HG03103 (cell line): ENCODE measurements at regions not wholly inside any gene's neighbourhood (a gene's known extent, or its start where the extent isn't known, plus 50 kb on each side); places are given as distances from the start of the nearest gene placed in this dataset.
"Not testable (repeated sequence)": the region's sequence is repeated elsewhere in the genome, so short reads cannot be mapped to it uniquely, and the experiment has no call there.

Experiments
- ATAC-seq: cut with Tn5 transposase; IDR thresholded peaks from one replicate; pipeline ENCODE4 v1.9.1; 2021; ENCODE audit warnings: low read depth; ENCODE audit not compliant: unreplicated experiment

GRCh38 chrX:46367491-46367890, 177.7 kb downstream of the ZNF674 start:
- ATAC-seq, result no peak

GRCh38 chrX:46366381-46367207, 178.6 kb downstream of the ZNF674 start:
- no peak for ATAC-seq

- ATAC-seq, result no peak
These were observed 190.7 kb downstream of the ZNF674 start for GRCh38 chrX:46354481-46354880.

- ATAC-seq, result no peak
These were observed 203.4 kb downstream of the ZNF674 start for GRCh38 chrX:46341767-46342322.

GRCh38 chrX:46340696-46341095, 204.5 kb downstream of the ZNF674 start:
- ATAC-seq, result no peak

DNA sequence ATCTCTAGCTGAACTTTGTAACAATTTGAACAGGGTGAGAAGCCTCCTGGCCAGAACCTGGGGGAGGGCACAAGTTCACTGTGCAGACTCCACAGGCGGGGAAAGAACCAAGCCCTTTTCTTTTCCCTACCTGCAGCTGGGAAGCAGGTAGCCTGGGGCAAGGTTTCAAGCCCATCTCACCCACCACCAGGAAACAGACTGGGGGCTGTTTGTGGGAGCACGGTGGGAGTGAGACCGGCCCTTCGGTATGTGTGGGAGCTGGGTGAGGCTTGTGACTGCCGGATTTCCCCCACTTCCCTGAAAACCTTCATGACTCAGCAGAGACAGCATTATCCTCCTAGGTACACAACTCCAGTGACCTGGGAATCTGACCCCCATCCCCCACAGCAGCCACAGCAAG, 211.7 kb downstream of the ZNF674 start:
- ATAC-seq, result no peak

- no peak for ATAC-seq
These were observed 214.2 kb downstream of the ZNF674 start for GRCh38 chrX:46330981-46331380.

DNA sequence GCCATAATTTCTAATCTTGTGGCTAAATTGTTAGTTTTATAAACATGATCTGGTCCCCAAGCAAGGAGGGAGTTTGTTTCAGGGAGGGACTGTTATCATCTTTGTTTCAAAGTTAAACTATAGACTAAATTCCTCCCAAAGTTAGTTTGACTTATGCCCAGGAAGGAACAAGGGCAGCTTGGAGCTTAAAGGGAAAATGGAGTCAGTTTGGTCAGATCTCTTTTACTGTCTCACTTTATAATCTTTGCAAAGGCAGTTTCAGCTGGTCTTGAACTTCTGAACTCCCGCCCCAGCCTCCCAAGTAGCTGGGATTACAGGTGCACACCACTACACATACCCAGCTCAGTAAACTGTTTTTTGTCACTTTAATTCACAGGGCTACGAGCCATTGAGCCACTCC, 214.7 kb downstream of the ZNF674 start:
- no peak for ATAC-seq

DNA sequence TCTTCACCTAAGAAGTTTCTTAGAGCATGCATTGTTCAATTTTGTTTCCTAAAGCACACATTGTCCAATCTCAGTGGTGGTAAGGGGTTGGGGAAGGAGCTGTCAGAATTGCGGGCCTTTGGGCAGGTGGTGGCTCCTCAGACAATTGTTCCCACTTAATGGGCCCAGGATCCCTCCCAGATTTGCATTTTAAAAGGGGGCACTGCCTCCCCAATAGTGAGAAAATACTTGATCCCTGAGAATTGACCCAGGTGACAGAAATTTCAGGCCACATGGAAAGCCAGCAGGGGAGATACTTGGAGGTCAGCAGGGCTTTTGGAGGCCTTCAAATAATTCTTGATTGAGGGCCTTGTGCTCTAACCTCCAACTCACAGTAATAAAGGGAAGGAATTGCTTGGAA, 217.1 kb downstream of the ZNF674 start:
- ATAC-seq, result no peak

GRCh38 chrX:46327566-46328115, 217.6 kb downstream of the ZNF674 start:
- no peak for ATAC-seq

GRCh38 chrX:46326161-46326560, 219.1 kb downstream of the ZNF674 start:
- no peak for ATAC-seq

DNA sequence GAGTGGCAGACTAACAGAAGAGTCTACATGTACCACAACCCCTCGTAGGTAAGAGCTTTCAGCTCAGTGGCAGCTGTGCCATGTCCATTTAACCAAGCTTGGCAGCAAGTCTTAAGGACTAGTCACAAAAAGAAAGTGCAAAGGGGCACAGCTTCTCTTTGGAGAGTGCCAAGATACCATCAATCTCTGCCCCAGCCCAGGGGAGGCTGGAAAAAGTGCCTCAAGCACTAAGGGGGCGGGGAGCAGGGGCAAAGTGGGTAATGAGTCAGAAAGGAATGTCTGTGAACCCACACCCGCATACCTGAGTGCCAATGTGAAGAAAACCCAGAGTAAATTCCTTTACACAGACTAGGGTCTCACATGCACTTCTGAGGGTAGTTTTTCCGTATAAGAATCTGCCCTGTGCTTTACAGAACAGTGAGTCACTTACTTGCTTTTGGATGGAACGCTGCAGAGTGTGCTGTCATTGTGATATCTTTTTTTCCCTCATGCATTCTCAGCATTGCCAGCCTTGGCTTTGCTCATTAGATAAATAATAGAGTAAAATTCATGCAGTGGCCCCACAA, 219.8 kb downstream of the ZNF674 start:
- ATAC-seq, result no peak

- ATAC-seq, result no peak
These were observed 221.1 kb downstream of the ZNF674 start for GRCh38 chrX:46324166-46324565.

DNA sequence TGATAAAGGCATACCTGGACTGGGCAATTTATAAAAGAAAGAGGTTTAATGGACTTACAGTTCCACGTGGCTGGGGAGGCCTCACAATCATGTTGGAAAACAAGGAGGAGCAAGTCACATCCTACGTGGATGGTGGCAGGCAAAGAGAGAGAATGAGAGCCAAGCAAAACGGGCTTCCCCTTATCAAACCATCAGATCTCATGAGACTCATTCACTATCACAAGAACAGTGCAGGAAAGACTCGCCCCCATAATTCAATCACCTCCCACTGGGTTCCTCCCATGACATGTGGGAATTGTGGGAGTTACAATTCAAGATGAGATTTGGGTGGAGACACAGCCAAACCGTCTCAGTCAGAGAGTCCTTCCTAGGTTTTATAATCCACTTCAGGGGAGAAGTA, 222.3 kb downstream of the ZNF674 start:
- ATAC-seq, result not testable (repeated sequence)

- no peak for ATAC-seq
These were observed 223.5 kb downstream of the ZNF674 start for GRCh38 chrX:46321676-46322075.

DNA sequence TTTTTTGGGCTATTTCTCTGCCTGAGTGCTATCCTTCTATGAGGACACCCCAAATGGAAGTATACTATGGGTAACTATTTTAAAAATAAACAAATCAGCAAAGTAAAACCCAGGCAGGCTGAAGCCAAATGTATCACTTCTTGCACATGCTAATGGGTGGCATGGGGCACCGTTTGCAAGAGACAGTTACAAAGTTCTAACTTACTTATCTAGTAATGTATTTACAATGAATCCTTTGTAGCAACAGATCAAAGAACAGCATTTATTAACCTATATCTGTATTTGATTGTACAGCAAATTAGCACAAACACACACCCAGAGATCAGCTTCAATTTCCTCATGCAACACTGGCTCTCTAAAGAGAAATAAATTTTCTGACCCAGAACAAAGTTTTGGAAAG, 225.5 kb downstream of the ZNF674 start:
- no peak for ATAC-seq

DNA sequence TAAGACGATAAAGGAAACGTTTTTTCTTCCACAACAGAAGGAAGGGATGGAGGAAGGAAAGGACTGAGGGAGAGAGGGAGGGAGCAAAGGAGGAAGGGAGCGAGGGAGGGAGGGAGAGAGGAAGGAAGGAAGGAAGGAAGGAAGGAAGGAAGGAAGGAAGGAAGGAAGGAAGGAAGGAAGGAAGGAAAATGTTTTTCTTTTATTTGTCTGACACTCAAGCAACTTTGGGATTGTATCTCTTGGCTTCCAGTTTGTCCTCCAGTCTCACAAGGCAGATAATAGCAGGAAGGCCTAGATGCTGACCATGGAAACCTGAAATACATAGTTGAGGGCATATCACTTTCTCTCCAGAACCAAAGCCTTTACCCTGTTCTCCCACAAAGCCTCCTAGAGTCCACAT, 226.7 kb downstream of the ZNF674 start:
- ATAC-seq, result no peak

GRCh38 chrX:46317163-46317562, 228.1 kb downstream of the ZNF674 start:
- ATAC-seq, result no peak

DNA sequence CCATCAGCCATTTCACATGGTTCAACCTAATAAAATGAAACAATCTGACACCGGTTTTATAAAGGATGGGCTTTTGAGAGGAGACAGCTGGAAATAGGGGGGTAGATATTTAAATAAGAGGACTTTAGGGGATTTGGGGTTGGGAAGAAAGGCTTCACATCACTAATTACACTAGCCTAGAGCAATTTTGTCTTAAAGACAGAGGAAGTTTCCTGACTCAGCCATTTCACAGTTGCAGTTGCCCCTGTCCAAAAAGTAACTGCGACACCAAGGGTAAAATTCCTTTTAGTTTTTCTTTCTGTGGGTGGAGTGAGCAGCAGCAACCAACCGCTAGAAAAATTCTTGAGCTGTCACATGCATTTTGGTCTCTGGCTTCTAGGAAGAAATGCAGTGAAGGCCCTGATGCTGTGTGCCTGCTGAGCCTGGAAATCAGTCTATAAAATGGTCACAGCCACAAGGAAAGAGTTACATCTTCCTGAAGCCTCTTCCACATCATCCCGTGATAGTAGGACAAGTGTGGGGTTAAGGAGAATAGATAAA, 233.6 kb downstream of the ZNF674 start:
- no peak for ATAC-seq

DNA sequence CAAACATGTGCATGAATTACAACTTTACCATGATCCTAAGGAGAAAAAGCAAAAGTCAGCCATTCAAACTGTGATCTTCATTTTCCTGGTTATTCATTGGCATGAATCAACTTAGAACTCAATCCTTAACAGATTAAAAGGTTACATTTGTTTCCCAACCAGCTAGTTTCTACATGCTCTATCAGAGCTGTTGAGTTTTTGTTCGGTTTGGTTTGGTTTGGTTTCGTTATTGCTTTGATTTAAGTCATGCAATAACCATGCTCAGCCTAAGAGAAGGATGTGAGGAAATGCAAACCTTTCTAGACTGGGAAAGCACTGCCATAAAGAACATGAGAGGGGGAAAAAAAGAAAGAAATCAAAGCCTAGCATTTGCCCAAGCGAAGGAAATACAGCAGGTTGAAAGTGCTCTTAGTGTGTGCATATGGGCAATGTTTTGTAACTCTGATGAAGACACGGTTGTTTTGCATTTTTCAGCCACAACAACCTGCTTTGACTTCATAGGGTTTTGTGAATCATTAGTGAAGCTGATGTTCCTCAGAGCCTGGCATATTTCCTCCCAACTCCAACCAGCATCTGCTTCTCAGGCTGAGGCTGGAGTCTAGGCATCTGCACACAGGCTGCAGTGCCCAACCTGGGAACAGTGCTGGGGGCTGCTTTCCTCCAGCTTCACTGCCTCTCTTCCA, 234.3 kb downstream of the ZNF674 start:
- ATAC-seq, result no peak

- no peak for ATAC-seq
These were observed 237.1 kb downstream of the ZNF674 start for GRCh38 chrX:46308110-46308509.
